Epithelial cell of proximal tubule (primary cell): ENCODE measurements at regions not wholly inside any gene's neighbourhood (a gene's known extent, or its start where the extent isn't known, plus 50 kb on each side); places are given as distances from the start of the nearest gene placed in this dataset.

ENCODE experiments used
- DNase-seq: peaks from one replicate; pipeline ENCODE4 v3.0.0-alpha.2; 2011; ENCODE audit warnings: low read depth
- H3K4me3 ChIP-seq: 2 replicates; pipeline ENCODE4 v1.5.1; 2011; ENCODE audit warnings: low read depth, mild to moderate bottlenecking, low read length
- CTCF ChIP-seq: conservative IDR thresholded peaks from 2 replicates; pipeline ENCODE4 v1.5.1; 2012; ENCODE audit warnings: low read depth, mild to moderate bottlenecking, low read length

DNA sequence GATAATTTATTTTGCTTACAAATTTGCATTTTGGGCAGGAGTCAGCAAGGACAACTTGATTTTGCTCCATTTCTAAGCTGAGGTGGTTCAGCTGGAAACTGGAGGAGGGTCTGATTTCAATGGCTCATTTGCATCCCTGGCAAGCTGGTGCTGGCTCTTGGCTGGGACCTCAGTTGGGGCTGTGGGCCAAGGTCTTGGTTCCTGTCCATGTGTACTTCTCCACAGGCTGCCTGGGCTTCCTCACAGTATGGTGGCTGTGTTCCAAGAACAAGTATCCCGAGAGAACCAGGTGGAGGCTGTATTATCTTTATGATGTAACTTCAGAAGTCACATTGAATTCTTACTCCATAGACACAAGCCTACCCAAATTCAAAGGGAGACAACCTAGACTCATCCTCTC is 77.0 kb upstream of the STX18 start:
- DNase-seq = no peak
- TF ChIP-seq CTCF = no peak
- H3K4me3 ChIP-seq = no peak overlapping the region

DNA sequence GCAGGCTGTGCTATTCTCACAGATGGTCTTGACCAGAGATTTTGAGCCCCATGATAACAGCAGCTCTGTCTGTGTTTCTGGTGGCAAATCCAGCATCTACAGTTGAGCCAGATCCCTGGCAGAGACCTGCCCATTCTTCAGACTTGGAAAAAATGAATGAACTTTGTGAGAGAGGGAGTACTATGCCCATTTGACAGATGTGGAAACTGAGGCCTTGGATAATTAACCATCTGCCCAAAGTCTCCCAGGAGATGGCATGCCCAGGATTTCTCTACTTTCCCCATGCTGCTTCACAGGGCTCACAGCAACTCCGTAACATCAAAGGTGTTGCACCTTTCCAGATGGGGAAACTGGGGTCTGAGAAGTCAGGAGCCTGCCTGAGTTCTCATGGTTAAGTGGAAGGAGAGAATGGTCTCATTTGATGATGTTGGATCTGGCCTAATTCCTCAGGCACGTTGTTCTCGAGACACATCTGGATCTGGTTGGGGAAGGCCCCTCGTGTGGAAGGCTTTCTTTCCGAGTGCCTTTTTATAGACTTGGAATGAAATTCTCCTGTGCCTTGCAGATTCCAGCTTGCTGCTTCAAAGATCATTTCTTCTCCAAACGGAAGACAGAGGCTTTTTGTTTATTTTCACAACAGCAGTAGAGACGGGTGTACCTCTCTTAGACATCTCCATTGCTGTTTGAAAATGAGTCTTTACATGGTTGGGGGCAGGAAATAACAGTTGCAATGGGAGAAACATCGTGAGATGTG is 73.3 kb upstream of the STX18 start:
- DNase-seq = no peak
- no peak for TF ChIP-seq CTCF
- no peak overlapping the region for H3K4me3 ChIP-seq

DNA sequence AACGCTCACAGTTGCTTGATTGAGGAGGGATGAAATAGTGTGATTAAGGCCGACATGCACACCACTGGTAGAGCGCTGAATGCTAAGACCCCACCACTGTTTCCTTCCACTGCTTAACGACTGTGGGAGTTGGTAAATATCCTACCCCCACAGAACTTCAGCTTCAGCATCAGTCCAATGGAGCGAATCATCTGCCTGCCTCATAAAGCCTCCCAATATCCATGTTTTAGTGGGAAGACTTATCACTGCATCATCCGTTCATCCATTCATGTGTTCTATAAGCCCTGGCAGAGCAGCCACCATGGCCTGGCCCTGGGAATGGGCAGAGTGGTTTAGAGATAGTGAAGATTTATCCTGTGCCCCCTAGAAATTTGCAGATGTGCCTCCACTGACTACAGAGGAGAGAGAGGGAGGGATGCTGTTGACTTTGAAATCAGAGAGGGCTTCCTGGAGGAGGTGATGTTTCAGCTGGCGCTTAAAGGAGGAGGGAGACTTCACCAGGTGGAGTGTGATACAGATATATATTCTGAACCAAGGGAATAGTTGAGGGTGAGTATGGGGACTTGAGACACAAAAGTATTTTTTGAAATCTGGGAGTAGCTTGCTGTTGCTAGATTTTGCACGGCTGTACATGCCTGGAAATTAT is 71.9 kb upstream of the STX18 start:
- no peak for TF ChIP-seq CTCF
- H3K4me3 ChIP-seq = no peak overlapping the region
- no peak for DNase-seq

DNA sequence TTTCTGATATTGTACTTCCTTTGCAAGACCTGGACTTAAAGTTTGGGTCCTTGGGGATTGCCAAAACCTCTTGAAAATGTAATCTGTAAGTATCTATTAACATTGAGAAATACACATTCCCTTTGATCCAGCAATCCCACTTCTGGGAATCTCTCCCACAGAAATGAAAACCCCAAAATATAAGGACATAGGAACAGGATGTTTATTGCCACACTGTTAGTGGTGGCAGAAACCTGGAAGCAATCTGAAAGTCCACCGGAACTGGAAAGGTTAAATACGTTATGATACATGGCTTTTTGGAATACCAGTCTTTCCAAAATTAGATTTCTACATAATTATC is 71.2 kb upstream of the STX18 start:
- TF ChIP-seq CTCF = no peak
- H3K4me3 ChIP-seq = no peak overlapping the region
- DNase-seq = no peak

GRCh38 chr4:4610672-4611071 is 68.8 kb upstream of the STX18 start:
- no peak overlapping the region for H3K4me3 ChIP-seq
- DNase-seq = no peak
- TF ChIP-seq CTCF = no peak

DNA sequence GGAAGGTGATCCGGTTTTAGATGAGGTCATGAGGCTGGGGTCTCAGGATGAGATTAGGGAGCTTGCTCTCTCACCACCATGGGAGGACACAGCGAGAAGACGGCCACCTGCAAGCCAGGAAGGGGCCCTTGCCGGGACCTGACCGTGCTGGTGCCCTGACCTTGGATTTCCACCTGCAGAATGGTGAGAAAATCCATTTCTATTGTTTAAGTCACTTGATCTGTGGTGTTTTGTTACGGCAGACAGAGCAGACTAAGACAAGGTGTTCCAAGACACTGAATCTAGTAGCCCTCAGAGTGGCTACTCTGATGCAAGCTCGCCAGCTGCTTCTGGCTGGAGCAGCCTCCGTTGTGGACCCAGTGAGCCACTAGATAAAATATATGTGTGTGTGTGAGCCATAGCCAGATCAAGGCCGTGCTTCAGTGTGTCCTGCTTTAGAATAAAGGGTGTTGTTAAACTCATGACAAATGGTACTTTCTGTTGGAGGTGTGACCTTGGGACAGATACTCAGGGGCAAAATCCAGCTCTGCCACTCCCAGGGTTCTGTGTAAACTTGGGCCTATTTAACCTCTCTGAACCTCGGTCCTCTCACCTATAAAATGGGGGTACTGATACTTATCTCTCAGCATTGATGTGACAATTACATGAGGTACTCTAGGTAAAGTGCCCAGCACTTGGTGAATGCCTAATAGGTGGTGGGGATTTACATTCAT is 67.9 kb upstream of the STX18 start:
- DNase-seq = no peak
- H3K4me3 ChIP-seq = no peak overlapping the region
- TF ChIP-seq CTCF = no peak

GRCh38 chr4:4608214-4608537 is 66.3 kb upstream of the STX18 start:
- H3K4me3 ChIP-seq = no peak overlapping the region
- no peak for TF ChIP-seq CTCF
- DNase-seq = no peak
